ENCODE measurements at regions not wholly inside any gene's neighbourhood (a gene's known extent, or its start where the extent isn't known, plus 50 kb on each side); places are given as distances from the start of the nearest gene placed in this dataset.

GRCh38 chr13:64362564-64362963 is 2867.6 kb downstream of the PCDH9 start:
- TF ChIP-seq CTCF (IDR thresholded peaks at IDR 0.05; ENCODE audit: insufficient read depth, missing control alignments): no peak
- FAIRE-seq (no peak), DNase-seq (ENCODE audit: insufficient read length, low spot score) (no peak)

- DNase-seq (ENCODE audit: insufficient read length, low spot score): no peak
- no peak for FAIRE-seq
- no peak for TF ChIP-seq CTCF (IDR thresholded peaks at IDR 0.05; ENCODE audit: insufficient read depth, missing control alignments)
Measured at GRCh38 chr13:64347664-64348063, 2882.5 kb downstream of the PCDH9 start.

- FAIRE-seq (peak; percentile 11), DNase-seq (ENCODE audit: insufficient read length, low spot score) (no peak)
- TF ChIP-seq CTCF (IDR thresholded peaks at IDR 0.05; ENCODE audit: insufficient read depth, missing control alignments): no peak
Measured at GRCh38 chr13:64339373-64340063, 2890.6 kb downstream of the PCDH9 start.

GRCh38 chr13:64338671-64339070 is 2891.5 kb downstream of the PCDH9 start:
- TF ChIP-seq CTCF (IDR thresholded peaks at IDR 0.05; ENCODE audit: insufficient read depth, missing control alignments): no peak
- FAIRE-seq (no peak), DNase-seq (ENCODE audit: insufficient read length, low spot score) (no peak)

- no peak for TF ChIP-seq CTCF (IDR thresholded peaks at IDR 0.05; ENCODE audit: insufficient read depth, missing control alignments)
- no peak for FAIRE-seq
- DNase-seq (ENCODE audit: insufficient read length, low spot score): no peak
Measured at GRCh38 chr13:64333888-64334287, 2896.2 kb downstream of the PCDH9 start.

- DNase-seq (ENCODE audit: insufficient read length, low spot score): no peak
- no peak for TF ChIP-seq CTCF (IDR thresholded peaks at IDR 0.05; ENCODE audit: insufficient read depth, missing control alignments)
- FAIRE-seq: no peak
Measured at GRCh38 chr13:64332048-64332447, 2898.1 kb downstream of the PCDH9 start.

- no peak for TF ChIP-seq CTCF (IDR thresholded peaks at IDR 0.05; ENCODE audit: insufficient read depth, missing control alignments)
- DNase-seq (ENCODE audit: insufficient read length, low spot score) (no peak), FAIRE-seq (peak; percentile 58)
Measured at GRCh38 chr13:64327505-64328194, 2902.5 kb downstream of the PCDH9 start.
